SKM-1 treated with dmso at 0.1 percent for 144 hours (cell line): ENCODE measurements at regions not wholly inside any gene's neighbourhood (a gene's known extent, or its start where the extent isn't known, plus 50 kb on each side); places are given as distances from the start of the nearest gene placed in this dataset.
"Not testable (repeated sequence)": the region's sequence is repeated elsewhere in the genome, so short reads cannot be mapped to it uniquely, and the experiment has no call there.

Source experiments
- DNase-seq: peaks from one replicate; lab custom pipeline; 2025; ENCODE audit not compliant: unreplicated experiment; lab: John Stamatoyannopoulos, UW

DNA sequence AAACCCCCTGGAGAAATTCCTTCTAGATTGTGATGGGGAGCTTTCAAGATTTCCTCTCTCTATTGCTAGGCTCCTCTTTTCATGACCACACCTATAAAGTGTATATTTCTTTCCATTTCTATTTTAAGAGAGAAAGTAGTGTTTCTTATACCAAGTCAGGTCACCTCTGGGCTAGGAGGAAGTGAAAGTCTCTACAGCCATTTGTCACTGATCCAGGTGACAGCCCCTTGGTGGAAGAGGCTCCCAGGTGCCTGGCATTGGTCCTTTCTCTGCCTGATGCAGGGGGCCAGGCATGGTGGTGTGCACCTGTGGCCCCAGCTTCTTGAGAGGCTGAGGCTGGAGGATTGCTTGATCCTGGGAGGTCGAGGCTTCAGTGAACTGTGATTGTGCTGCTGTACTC lies 64.7 kb downstream of the DHCR7 start:
- no peak for DNase-seq

DNA sequence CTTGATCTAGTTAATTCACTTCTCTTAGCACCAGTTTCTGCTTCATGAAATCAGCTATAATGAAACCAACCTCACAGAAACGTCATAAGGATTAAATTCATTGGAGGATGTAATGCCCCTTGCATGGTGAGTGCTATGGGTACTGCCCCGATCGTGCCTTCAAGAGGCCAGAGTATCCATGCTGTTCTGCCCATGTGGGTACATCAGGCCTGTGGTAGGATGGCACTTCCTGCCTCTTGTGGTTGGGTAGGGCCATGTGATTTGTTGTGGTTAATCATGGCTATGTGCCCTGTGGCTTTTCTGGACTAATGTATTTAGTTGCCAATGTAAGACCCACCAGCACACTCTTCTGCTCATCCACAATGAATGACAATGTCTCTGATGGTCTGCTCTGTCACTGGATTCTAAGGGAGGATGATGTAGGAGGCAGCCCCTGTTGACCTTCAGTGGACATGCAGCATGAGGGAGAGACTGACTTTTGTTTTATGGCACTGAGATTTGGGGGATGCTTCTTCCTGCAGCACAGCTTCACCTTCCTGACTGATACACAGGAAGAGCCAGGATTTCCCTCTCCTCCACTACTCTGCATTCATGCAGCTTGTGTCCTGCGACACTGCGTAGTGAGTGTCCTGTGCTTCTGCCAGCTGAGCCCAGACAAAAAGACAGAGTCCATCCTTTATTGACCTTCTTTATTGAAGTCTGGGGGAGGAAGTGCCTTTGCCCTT lies 66.2 kb downstream of the DHCR7 start:
- DNase-seq, result no peak

DNA sequence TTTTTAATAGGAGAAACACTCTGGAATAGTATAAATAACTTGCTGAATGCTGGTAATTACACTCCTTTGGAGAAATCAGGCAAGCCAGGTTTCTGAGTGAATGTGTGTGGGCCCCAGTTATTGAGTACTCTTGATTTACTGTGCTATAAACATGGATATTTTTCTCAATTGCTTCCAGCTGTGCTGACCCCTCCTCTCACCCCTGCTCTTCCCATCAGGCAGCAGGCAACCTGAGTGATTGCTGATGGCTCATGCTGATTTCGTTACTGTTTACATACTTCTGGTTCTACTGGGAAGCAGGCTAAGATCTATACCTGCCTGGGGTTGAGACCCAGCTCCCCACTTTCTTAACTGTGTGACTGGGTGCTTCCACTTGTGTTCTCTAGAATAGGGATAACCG lies 68.5 kb downstream of the DHCR7 start:
- no peak for DNase-seq

DNA sequence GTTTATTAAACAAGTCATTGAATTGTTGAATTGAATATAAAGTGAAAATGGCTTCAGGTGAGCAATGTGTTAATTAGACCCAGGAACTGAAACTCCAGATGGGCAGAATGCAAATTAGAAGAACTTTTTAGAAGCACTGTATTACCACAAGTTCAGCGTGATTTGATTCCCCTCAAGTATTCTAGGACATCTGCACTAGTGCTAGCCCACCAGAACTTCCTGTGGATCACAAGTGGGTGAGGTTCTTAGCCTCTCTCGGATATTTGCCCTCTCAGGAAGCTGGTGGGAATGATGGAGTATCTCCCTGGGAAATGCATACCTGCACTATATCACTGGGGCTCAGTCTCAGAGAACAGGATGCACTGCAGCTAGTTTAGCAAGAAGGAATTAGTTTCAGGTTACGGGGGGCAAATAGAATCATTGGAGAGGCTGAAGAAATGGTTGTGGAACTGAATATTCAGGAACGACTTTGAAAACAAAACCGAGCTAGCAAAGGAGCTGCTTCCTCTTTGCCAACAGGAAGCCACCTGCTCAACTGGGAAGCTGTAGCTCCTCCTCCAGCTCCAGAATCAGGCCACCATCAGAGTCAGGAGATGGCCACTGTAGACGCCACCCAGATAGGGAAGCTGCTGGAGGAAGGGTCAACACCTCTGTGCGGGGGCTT lies 74.3 kb downstream of the DHCR7 start:
- DNase-seq, result no peak

DNA sequence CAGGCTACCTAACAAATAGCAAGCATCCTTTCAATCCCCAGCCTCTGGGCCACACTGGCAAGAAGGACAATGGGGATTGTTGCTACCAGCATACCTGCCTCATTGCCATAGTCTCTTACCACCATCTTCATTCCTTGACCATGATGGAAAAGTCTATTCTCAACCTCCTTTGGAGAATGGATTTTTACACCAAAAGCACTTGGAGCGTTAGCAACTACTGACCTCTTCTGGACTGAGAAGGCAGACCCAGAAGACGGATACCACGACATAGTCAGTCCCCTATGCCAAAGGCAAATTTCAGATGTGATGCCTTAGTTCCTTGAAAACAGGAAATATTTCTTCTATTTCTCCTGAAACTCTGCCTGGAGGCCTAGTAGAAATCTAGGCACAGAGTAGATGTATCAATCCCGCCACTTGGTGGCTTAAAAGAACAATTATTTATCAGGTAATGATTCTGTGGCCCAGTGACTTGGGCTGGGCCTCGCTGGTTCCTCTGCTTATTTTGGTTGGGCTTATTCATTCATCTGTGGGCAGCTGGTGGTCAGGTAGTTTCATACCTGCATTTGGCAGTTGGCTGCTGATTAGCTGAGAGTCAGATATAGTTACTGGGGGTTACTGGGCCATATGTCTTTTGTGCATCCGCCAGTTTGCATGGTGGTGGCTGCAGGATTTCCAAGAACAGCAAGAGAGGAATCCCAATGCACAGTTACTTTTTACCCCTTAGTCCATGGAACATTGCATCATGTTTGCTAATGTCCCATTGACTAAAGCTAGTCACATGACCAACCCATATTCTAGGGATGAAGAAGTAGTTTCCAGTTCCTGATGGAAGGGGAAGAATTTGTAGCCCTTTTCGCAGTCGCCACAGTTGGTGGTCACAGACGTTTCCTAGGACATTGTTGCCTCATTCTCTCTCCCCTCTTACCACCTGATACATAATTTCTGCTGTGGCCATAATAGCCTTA lies 75.2 kb downstream of the DHCR7 start:
- no peak for DNase-seq

DNA sequence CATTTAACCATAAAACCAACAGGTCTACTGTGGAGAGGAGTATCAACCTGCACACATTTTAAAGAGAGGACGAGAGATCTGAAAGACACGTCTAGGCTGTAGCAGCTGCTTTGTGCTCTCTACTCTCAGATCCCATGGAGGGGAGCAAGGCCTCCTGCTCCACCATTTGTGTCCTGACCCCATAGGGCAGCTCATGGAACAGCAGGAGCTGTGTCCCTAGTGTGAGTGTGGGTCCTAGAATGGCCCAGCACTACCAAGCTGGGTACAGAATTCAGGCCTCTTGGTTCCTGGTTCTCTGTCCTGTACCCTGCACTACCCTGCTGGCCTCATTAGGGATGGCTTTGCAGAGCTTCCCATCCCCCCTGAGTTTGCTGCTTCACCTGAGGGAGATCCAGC lies 76.5 kb downstream of the DHCR7 start:
- no peak for DNase-seq

DNA sequence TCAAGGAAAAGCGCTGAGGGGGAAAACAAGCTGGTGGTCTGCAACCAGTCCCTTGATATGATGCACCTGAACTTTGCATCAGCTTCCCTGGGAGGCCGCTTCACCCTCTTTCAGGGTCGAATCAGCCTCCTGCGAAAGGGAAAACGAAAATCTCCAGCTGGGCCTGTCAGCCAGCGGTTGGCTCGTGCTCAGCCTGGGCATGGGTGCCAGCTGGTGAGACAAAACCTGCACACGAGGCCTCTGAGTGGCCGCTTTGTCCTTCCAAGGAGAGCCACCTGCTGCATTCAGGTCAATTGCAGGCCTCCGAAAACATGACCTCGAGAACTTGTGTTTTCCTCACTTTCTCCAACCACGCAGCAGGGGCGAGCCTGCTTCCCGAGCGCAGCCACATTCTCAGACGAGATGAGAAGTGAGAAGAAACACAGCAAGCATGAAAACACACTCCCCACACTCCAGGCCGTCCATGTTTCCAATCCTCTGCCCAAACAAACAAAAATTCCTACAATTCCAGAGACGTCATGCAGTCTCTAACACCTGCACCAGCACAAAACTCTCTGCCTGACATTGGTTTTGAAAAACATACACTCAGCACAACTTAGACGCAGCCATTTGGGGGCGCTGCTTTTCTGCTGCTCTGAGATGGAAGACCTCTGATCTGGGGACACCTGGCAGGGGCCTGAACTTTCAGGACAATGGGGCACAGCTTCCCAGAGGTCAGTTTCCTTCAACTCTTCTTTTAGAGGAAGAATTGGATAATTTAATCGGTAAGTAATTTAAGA lies 77.1 kb downstream of the DHCR7 start:
- no peak for DNase-seq

DNA sequence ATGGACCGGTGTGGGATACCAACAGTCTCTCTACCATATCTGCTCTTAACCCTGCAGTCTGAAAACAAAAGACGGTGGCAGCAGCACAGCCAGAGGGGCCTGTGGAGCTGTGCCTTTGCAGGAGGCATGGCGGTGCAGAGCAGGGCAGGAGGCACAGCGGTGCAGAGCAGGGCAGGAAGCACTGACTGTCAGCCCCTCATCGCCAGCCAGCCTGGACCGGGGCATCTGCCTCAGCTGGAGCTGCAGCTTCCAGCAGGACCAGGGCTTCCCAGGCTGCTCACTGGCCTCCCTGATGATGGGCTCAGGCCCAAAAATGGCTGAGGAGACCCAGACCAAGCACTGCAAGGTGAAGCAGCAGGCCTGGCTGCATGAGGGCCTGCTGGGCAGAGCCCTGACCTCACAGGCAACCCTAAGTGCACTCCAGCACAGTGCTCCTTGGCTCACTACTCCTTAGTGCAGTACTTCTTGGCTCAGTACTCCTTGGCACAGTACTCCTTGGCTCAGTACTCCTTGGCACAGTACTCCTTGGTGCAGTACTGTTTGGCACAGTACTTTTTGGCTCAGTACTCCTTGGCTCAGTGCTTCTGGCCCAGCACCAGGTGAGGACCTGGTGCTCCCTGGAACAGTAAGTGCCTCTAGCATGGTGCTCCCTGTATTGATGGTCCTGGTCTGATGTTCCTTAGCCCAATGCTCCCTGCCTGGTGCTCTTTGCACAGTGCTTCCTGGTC lies 78.0 kb downstream of the DHCR7 start:
- DNase-seq, result no peak

DNA sequence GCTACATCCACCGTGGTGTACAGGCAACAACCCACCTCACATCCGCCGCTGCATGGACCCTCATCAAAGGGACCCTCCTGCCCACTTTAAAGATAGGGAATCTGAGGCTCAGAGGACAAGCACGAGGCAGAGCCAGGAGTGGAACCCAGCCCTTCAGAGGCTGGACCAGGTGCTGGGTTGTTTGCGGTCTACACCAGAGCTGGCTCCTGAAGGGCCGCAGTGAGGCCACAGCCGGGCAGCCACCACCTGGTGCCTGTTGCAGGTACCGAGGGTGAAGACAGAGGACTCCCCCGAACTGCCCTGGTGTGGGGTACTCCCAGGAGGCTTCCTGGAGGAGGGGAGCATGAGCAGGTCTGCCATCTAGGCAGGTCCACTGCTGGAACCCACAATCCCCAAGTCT lies 78.8 kb downstream of the DHCR7 start:
- no peak for DNase-seq

DNA sequence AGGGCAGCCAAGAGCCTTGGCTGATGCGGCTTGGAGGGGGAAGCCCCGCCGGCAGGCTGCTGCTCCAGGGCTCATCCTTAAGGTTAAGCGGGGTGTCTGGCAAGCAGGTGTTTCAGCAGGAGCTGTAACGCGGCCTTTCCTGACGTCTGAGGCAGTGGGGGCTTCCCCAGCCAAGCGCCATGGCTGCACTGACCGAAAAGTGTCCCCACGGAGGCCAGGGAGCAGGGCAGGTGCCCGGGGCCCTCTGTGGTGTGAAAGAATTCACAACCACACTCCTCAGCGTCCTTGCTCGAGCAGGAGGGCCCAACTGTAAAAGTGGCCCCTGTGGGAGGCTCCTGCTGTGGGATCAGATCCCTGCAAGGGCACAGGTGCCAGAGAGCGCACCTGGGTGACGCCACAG lies 79.2 kb downstream of the DHCR7 start:
- DNase-seq, result no peak

DNA sequence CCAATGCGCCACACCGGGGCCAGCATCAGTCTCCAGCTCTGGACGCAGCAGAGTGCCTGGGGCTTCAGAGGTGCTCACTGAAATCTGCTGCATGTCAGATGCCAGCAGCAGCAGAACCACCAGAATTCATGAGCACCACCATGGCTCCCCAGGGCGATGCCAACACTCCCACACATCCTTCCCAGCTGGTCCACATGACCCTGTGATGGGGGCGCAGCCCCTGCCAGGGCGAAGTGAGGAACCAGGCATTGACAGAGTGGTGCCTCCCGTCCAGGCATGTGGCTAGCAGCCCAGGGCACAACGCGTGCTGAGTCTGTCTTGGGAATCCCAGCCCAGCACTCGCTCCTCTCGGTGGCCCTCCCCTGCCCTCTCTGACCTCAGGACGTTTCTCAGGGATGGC lies 80.4 kb downstream of the DHCR7 start:
- no peak for DNase-seq

DNA sequence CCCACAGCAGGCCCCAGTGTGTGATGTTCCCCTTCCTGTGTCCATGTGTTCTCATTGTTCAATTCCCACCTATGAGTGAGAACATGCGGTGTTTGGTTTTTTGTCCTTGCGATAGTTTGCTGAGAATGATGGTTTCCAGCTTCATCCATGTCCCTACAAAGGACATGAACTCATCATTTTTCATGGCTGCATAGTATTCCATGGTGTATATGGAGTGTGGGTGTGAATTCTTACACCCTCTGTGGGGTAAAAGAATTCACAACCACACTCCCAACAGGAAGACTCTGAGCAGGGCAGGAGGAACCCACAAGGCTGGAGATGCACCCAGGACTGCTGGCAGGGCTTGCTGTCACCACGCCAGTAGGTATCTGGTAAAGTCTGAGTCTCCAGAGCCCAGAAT lies 80.9 kb downstream of the DHCR7 start:
- not testable (repeated sequence) for DNase-seq

DNA sequence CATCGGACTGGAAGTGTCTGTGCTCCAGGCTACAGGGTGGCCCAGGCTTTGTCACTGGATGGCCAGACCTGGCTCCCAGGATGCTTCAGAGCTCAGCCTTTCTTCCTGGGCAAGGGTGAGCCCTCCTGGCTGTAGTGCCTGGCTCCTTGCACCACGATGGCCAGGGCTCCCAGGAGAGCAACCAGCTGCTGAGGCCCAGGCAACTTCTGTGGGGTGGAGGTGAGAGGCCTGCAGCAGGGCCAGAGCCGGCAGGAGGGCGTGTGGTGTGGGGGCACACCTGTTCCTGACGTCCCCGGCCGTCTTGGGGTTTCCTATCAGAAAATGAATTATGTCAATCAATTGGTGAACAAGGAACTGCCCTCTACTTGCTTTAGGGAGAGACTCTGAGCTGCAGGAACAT lies 82.1 kb downstream of the DHCR7 start:
- DNase-seq, result no peak

DNA sequence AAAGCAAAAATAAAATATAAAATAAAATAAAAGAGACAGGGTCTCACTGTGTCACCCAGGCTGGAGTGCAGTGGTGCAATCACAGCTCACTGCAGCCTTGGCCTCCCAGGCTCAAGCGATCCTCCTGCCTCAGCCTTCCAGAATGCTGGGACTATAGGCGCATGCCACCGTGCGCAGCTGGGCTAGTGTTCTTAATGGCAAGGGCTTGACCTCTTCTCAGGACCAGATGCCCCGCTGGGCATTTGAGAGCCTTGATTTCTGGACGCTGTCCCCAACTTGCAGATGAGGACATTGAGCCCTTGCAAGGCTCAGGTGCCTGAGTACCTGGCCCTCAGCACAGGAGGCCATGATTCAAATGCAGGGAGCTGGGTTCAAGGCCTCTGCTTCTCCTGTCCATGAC lies 82.6 kb downstream of the DHCR7 start:
- DNase-seq, result no peak

DNA sequence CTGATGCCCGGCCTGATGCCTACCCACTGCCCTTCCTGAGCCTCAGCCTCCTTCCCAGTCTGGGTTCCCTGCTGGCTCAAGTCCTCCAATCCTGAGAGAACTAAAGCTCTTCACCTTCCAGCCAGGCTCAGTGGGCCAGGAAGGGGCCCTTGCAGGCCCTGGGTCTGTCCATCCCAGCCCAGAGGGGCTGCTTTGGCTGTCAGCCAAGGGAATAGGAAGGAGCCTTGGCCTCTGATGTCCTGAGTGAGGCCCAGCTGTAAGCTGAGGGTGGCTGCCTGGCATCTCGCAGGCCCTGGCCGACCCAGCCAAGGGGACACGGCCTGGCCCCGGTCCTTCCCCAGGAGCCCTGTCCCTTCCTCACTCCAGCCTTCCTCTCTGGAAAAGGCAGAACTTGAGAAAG lies 83.4 kb downstream of the DHCR7 start:
- DNase-seq, result no peak

DNA sequence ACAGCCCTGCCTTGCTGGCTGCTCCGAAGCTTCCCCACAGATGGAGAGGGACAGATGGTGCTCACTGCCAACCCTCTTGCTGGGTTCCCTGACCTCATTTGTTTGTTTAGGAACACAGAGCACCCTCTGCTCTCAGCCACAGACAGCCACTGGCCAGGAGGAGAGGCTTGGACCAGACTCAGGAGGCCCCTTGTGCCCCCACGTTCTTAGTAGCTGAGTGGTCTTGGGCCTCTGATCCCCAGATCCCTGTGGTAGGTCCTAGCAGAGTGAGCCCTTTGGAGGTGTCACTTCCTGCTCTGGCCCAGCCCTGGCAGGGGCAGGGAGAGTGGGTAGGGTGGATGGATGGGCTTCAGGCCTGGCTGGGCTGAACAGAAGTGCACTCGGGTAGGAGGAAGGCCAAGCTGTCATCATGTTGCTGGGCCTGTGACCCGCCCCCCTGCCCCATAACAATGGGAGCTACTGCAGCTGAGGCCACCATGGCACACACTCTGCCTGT lies 84.0 kb downstream of the DHCR7 start:
- DNase-seq, result no peak

DNA sequence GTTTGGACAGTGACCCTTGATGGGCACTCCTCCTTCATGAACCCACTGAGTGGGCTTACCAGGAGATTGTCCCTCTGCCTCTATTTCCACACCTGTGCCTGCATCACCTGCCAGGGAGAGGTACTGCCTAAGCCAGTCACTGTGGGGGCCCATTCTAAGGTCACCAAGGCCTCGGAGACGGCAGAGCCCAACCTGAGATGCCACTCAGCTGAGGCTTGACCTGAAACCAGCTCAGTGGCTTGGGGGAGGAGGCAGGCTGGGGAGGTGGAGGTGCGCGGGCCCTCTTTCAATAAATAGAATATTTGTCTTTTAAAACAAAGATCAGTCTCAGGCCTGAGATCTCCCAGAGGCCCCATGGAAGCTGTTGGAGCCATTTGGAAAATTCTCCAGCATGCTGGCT lies 84.5 kb downstream of the DHCR7 start:
- no peak for DNase-seq

DNA sequence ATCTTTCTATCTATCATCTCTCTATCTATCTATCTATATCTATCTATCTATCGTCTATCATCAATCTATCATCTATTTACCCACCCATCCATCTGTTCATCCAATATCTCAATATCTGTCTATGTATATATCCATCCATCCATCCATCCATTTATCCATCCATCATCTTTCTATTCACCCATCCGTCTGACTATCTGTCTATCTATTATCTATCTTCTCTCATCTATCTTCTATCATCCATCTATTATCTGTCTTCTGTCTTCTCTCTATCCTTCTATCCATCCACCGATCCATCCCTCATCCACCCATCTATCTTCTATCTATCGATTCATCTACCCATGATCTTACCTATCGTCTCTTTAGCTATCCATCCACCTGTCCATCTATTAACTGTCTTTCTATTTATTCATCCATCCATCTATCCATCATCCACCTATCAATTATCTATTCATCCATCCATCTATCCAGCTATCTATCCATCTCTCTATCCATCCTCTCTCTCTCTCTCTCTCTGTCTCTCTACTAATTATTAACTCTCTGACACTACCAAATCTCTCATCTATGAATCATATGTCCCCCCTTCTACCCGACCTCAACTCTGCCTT lies 89.1 kb downstream of the DHCR7 start:
- DNase-seq, result no peak

DNA sequence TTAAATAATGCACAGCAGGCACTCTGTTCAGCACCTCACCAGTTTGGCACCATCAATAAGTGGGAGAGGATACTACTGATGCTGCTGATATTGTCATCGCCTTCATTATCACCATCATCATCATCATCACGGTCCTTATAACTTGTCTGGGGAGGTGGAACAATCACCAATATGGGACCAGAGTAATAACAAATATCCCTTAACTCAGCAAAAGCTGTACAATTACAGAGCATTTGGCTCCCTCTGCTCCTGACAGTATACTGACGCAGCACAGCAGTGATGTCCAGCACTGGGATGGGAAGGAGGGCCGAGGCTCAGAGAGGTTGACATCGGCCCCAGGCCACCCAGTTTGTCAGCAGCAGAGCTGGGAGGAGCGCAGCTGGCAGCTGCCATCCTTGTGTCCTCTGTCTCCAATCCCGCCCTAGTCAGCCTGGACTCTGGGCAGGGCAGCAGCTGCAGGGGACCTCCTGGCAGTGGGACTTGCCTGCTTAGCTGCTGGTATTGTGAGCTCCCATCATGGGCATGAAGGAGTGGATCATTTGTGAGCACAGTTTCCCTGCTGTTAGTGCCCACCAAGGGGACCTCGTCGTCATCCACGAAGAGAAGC lies 90.0 kb downstream of the DHCR7 start:
- DNase-seq, result no peak
